ENCODE measurements at regions not wholly inside any gene's neighbourhood (a gene's known extent, or its start where the extent isn't known, plus 50 kb on each side); places are given as distances from the start of the nearest gene placed in this dataset.
"Not testable (repeated sequence)": the region's sequence is repeated elsewhere in the genome, so short reads cannot be mapped to it uniquely, and the experiment has no call there.

DNA sequence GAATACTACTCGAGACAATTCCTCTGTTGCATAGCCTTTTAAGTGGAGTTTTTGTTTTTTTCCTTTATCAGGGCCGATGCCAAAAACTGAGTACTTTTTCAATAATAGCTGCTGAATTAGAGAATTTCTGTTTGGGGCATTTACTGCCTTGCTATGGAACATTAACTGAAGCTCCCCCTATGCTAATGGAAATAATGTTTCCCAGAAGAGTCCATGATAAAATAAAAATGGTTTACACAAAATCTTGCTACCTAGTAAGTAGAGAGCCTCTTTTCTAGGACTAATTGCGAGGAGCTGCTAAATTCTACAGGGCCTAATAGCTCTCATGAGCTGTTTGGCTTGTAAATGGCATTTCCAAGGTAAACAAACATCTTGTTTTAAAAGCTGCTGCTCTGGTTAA, 128.2 kb upstream of the MYO10 start:
- H3K27ac ChIP-seq: no peak overlapping the region
- H3K4me3 ChIP-seq (ENCODE audit: low read depth, low read length): no peak overlapping the region
- H3K9me3 ChIP-seq (ENCODE audit: severe bottlenecking): no peaks in the 10 kb centered on the region
- no peaks in the 10 kb centered on the region for H3K27me3 ChIP-seq (ENCODE audit: insufficient read depth, low read depth, severe bottlenecking)
- TF ChIP-seq, protein P1, sequence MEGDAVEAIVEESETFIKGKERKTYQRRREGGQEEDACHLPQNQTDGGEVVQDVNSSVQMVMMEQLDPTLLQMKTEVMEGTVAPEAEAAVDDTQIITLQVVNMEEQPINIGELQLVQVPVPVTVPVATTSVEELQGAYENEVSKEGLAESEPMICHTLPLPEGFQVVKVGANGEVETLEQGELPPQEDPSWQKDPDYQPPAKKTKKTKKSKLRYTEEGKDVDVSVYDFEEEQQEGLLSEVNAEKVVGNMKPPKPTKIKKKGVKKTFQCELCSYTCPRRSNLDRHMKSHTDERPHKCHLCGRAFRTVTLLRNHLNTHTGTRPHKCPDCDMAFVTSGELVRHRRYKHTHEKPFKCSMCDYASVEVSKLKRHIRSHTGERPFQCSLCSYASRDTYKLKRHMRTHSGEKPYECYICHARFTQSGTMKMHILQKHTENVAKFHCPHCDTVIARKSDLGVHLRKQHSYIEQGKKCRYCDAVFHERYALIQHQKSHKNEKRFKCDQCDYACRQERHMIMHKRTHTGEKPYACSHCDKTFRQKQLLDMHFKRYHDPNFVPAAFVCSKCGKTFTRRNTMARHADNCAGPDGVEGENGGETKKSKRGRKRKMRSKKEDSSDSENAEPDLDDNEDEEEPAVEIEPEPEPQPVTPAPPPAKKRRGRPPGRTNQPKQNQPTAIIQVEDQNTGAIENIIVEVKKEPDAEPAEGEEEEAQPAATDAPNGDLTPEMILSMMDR (IDR thresholded peaks at IDR 0.05; ENCODE audit: low read depth, low read length): no peak
- no peaks in the 10 kb centered on the region for H3K36me3 ChIP-seq
- DNase-seq: no peak

DNA sequence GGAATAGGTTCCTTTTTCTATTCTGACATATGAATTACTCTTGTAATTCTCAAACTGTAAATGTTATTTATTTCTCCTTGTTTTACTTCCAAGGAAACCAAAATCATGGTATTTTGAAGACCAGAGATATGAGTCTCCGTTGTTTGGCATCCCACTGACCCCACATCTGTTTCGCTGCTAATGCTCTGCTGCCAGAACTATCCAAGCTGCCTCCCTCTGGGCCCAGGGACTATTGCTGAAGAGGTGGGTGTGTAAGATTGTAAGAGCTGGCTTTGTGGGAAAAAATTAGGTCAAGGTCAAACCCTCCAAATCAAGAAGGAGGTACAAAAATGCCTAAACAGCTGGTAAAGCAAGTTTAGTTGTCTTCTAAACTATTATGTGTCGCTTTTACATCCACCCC, 129.4 kb upstream of the MYO10 start:
- Histone ChIP-seq H3K27me3 (ENCODE audit: insufficient read depth, low read depth, severe bottlenecking) (no peaks in the 10 kb centered on the region), H3K36me3 (no peaks in the 10 kb centered on the region), H3K4me3 (ENCODE audit: low read depth, low read length) (no peak overlapping the region), H3K27ac (no peak overlapping the region), H3K9me3 (ENCODE audit: severe bottlenecking) (no peaks in the 10 kb centered on the region)
- TF ChIP-seq, protein P1 (IDR thresholded peaks at IDR 0.05; ENCODE audit: low read depth, low read length): no peak
- no peak for DNase-seq

DNA sequence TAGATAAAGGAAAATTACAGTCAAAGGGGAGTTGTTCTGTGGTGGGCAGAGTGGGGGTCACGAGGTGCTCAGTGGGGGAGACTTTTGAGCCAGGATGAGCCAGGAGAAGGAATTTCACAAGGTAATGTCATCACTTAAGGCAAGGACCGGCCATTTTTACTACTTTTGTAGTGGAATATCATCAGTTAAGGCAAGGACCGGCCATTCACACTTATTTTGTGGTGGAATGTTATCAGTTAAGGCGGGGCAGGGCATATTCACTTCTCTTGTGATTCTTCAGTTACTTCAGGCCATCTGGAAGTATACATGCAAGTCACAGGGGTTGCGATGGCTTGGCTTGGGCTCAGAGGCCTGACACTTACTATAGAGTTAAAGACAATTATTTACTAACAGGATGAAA, 129.9 kb upstream of the MYO10 start:
- DNase-seq; H3K27me3 ChIP-seq (ENCODE audit: insufficient read depth, low read depth, severe bottlenecking); H3K36me3 ChIP-seq; H3K4me3 ChIP-seq (ENCODE audit: low read depth, low read length); H3K9me3 ChIP-seq (ENCODE audit: severe bottlenecking); H3K27ac ChIP-seq: not testable (repeated sequence)

DNA sequence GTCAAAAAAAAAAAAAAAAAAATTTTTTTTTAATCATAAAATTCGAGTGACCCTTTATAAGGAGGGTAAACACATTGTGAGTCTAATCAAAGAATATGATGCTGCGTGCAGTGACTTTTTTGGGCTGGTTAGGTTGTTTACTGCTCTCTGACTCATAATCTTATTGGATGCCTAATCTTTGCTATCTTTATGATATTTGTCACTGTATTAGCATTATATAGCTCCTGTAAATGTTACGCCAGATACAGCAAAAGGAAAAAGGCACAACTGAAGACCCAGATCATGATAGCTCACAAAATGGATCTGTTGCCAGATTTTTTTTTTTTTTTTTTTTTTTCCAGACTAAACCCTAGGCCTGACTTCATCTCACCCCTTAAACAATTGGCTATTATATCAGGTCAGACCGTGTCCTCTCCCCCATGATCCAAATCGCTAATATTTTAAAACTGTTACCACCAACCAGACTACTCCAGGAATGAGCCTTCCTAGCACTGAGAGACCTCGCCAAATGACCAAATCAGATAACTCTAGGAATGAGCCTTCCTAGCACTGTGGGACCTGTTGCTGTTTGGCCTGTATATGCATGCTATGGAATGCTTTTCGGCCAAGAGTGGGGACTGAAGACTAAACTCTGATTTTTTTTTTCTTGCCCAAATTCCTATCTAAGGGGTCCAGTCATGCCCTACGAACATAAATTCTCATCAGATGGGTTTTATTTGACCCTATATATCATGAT, 131.7 kb upstream of the MYO10 start:
- H3K36me3 ChIP-seq: no peaks in the 10 kb centered on the region
- H3K9me3 ChIP-seq (ENCODE audit: severe bottlenecking): no peaks in the 10 kb centered on the region
- H3K27me3 ChIP-seq (ENCODE audit: insufficient read depth, low read depth, severe bottlenecking): no peaks in the 10 kb centered on the region
- H3K4me3 ChIP-seq (ENCODE audit: low read depth, low read length): no peak overlapping the region
- H3K27ac ChIP-seq: no peak overlapping the region
- DNase-seq: no peak
- TF ChIP-seq, protein P1 (IDR thresholded peaks at IDR 0.05; ENCODE audit: low read depth, low read length): no peak

DNA sequence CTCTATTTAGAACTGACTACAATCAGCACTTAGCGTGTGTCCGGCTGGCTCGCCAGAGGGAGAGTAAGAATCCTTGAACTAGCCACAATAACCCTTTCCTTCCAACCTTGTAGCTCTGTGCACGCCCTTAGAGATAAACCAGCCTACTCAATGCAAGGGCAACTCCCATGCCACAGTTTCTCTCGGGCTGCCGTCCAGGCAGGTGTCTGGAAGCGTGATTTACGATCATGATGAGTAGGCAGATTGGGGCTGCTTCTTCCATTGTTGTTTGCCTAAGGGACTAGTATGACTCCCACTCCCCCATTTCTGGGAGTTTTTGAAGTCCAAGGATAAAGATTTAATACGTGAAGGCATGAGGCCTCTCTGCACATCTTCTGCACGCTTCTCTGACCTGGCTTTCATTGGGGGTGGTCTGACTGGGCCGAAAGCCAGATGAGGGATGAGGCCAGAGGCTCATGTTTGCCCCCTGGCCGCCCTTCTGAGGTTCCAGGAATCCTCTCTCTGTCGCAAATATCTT, 134.0 kb upstream of the MYO10 start:
- H3K27me3 ChIP-seq (ENCODE audit: insufficient read depth, low read depth, severe bottlenecking): no peaks in the 10 kb centered on the region
- H3K9me3 ChIP-seq (ENCODE audit: severe bottlenecking): no peaks in the 10 kb centered on the region
- DNase-seq: no peak
- H3K36me3 ChIP-seq: no peaks in the 10 kb centered on the region
- no peak overlapping the region for H3K27ac ChIP-seq
- TF ChIP-seq, protein P1 (IDR thresholded peaks at IDR 0.05; ENCODE audit: low read depth, low read length): no peak
- no peak overlapping the region for H3K4me3 ChIP-seq (ENCODE audit: low read depth, low read length)

DNA sequence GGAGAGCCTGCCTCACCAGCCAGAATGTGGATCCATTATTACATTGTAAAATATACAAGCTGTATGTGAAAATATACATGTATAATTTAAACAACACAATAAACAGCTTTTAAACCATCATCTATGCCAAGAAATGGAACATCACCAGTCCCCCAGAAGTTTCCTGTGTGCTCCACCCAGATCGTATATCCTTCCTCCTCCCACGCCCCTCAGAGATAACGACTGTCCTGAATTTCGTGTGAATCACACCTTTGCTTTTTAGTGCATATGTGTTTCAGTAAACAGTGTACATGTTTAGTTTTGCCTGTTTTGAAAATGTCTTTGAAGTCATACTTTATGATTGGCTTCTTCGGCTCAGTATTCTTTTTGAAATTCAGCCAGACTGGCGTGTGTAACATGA, 134.6 kb upstream of the MYO10 start:
- Histone ChIP-seq H3K4me3 (ENCODE audit: low read depth, low read length) (no peak overlapping the region), H3K36me3 (no peaks in the 10 kb centered on the region), H3K27me3 (ENCODE audit: insufficient read depth, low read depth, severe bottlenecking) (no peaks in the 10 kb centered on the region), H3K27ac (no peak overlapping the region), H3K9me3 (ENCODE audit: severe bottlenecking) (no peaks in the 10 kb centered on the region)
- DNase-seq: no peak
- TF ChIP-seq, protein P1 (IDR thresholded peaks at IDR 0.05; ENCODE audit: low read depth, low read length): no peak

All from WERI-Rb-1 (cell line).